GM12878 (cell line): ENCODE measurements at regions not wholly inside any gene's neighbourhood (a gene's known extent, or its start where the extent isn't known, plus 50 kb on each side); places are given as distances from the start of the nearest gene placed in this dataset.

Experiments used
- ATAC-seq: fragments of 200-7000 bp; cut with Tn5 transposase; 3 replicates; pipeline ENCODE4 v1.9.1; 2020; ENCODE audit warnings: mild to moderate bottlenecking, moderate library complexity
- BruUV-seq: library from RNA; stranded (reverse); fragments of 400-500 nt; replicated peaks from 2 replicates; lab custom pipeline; 2021; lab: Mats Ljungman, UMichigan
- CTCF ChIA-PET: fragments of 300-600 bp; sonication (Branson Sonifier 250); formaldehyde crosslinking; extraction: SDS; loops from one replicate; lab custom pipeline; 2021; ENCODE audit warnings: inconsistent platforms; lab: Yijun Ruan, JAX
- POLR2A ChIA-PET: fragments of 350-600 bp; formaldehyde crosslinking; extraction: SDS; loops from one replicate; lab custom pipeline; 2021; ENCODE audit warnings: inconsistent platforms; lab: Charles Lee
- RAD21 ChIA-PET: fragments of 300-600 bp; sonication (Branson Sonifier 250); formaldehyde crosslinking; loops from one replicate; lab custom pipeline; 2023; ENCODE audit warnings: antibody characterized with exemption; ENCODE audit not compliant: unreplicated experiment; lab: Charles Lee
- SMC1A ChIA-PET: fragments of 300-600 bp; sonication (Branson Sonifier 250); formaldehyde crosslinking; loops from one replicate; lab custom pipeline; 2023; ENCODE audit not compliant: unreplicated experiment, uncharacterized antibody; lab: Charles Lee
- DNase-seq: peaks from one replicate; pipeline ENCODE4 v3.0.0-alpha.2; 2011; ENCODE audit warnings: low read depth, low spot score
- FAIRE-seq: peaks from 3 replicates; lab custom pipeline; 2011; peaks lifted over from hg19 to GRCh38; lab: Jason Lieb, UNC
- H2AFZ ChIP-seq: 2 replicates; pipeline ENCODE4 v1.6.0; 2011; ENCODE audit warnings: low read depth, low read length, control low read depth; ENCODE audit not compliant: control insufficient read depth
- H3K27ac ChIP-seq: 2 replicates; pipeline ENCODE4 v1.5.1; 2011; ENCODE audit warnings: control low read depth; ENCODE audit not compliant: control insufficient read depth, insufficient read depth
- H3K27me3 ChIP-seq, 2 experiments: replicated peaks in 1 of 2; 2 replicates each; pipeline versions ENCODE4 v1.6.0 to v1.6.1; 2011; ENCODE audit warnings: low read length in 1 of 2; ENCODE audit not compliant: control insufficient read depth in 2 of 2, insufficient read depth in 2 of 2
- H3K36me3 ChIP-seq, 2 experiments: 2 replicates each; pipeline ENCODE4 v1.5.1; 2011; ENCODE audit warnings: low read length in 1 of 2; ENCODE audit not compliant: control insufficient read depth in 2 of 2, insufficient read depth in 2 of 2
- H3K4me1 ChIP-seq: 2 replicates; pipeline ENCODE4 v1.6.1; 2011; ENCODE audit warnings: mild to moderate bottlenecking, low read length, moderate library complexity, mixed read lengths; ENCODE audit not compliant: control insufficient read depth, insufficient read depth
- H3K4me2 ChIP-seq: 2 replicates; pipeline ENCODE4 v1.6.0; 2011; ENCODE audit warnings: control low read depth; ENCODE audit not compliant: control insufficient read depth, insufficient read depth
- H3K4me3 ChIP-seq: fragments of 200-600 bp; sonication (generic); 2 replicates; pipeline ENCODE4 v1.5.1; 2016
- H3K79me2 ChIP-seq: 2 replicates; pipeline ENCODE4 v1.6.0; 2011; ENCODE audit warnings: low read length; ENCODE audit not compliant: control insufficient read depth, insufficient read depth
- H3K9ac ChIP-seq: 2 replicates; pipeline ENCODE4 v1.8.0; 2011; ENCODE audit warnings: low read length, control low read depth, mixed read lengths; ENCODE audit not compliant: control insufficient read depth, insufficient read depth
- H3K9me3 ChIP-seq: replicated peaks from 3 replicates; pipeline ENCODE4 v1.5.1; 2011; ENCODE audit warnings: mild to moderate bottlenecking, low read length; ENCODE audit not compliant: control insufficient read depth, insufficient read depth
- H4K20me1 ChIP-seq: 2 replicates; pipeline ENCODE4 v1.6.0; 2011; ENCODE audit not compliant: control insufficient read depth, insufficient read depth
- BACH1 ChIP-seq: fragments of 450-650 bp; IDR thresholded peaks from 2 replicates; pipeline ENCODE4 v1.6.1; 2017; ENCODE audit warnings: mild to moderate bottlenecking, borderline replicate concordance
- CEBPZ ChIP-seq: fragments of 150-350 bp; IDR thresholded peaks from 2 replicates; pipeline ENCODE4 v1.6.1; 2016; ENCODE audit warnings: low read depth, low read length
- CREB1 ChIP-seq: IDR thresholded peaks from 2 replicates; pipeline ENCODE4 v1.6.1; 2012; ENCODE audit warnings: low read depth, mild to moderate bottlenecking, inconsistent platforms
- EZH2 ChIP-seq: IDR thresholded peaks from 2 replicates; pipeline ENCODE4 v1.6.1; 2012; ENCODE audit warnings: low read depth, mild to moderate bottlenecking, control low read depth, inconsistent platforms, low read length, borderline replicate concordance; ENCODE audit not compliant: control insufficient read depth
- HCFC1 ChIP-seq: fragments of 150-350 bp; IDR thresholded peaks from 2 replicates; pipeline ENCODE4 v1.6.1; 2014; ENCODE audit warnings: low read length
- KLF5 ChIP-seq: fragments of 450-650 bp; IDR thresholded peaks from 2 replicates; pipeline ENCODE4 v1.6.1; 2014; ENCODE audit warnings: mild to moderate bottlenecking; ENCODE audit not compliant: partially characterized antibody
- LARP7 ChIP-seq: fragments of 450-650 bp; IDR thresholded peaks from 2 replicates; pipeline ENCODE4 v1.6.1; 2017; ENCODE audit warnings: mild to moderate bottlenecking
- MTA2 ChIP-seq: fragments of 450-650 bp; IDR thresholded peaks from 2 replicates; pipeline ENCODE4 v1.6.1; 2016; ENCODE audit warnings: low read depth, mild to moderate bottlenecking, moderate library complexity
- NFYB ChIP-seq: IDR thresholded peaks from 2 replicates; pipeline ENCODE4 v1.6.1; 2011; ENCODE audit warnings: low read depth, mild to moderate bottlenecking, low read length, improper control_type of control experiment, moderate library complexity; ENCODE audit not compliant: insufficient read depth
- POLR2AphosphoS5 ChIP-seq: IDR thresholded peaks from 2 replicates; pipeline ENCODE4 v1.6.1; 2011; ENCODE audit warnings: mild to moderate bottlenecking, low read length, inconsistent platforms
- RAD21 ChIP-seq: IDR thresholded peaks from 2 replicates; pipeline ENCODE4 v1.6.1; 2011; ENCODE audit warnings: mild to moderate bottlenecking, low read depth, low read length, moderate library complexity; ENCODE audit not compliant: insufficient read depth
- RELA ChIP-seq: fragments of 450-650 bp; IDR thresholded peaks from 2 replicates; pipeline ENCODE4 v1.8.0; 2014; ENCODE audit warnings: borderline replicate concordance; ENCODE audit not compliant: partially characterized antibody
- SMAD1 ChIP-seq: fragments of 450-650 bp; IDR thresholded peaks from 2 replicates; pipeline ENCODE4 v1.6.1; 2018; ENCODE audit warnings: mild to moderate bottlenecking, low read depth; ENCODE audit not compliant: partially characterized antibody
- TARDBP ChIP-seq: IDR thresholded peaks from 2 replicates; pipeline ENCODE4 v1.6.1; 2016; ENCODE audit warnings: borderline replicate concordance
- TCF7 ChIP-seq: IDR thresholded peaks from 2 replicates; pipeline ENCODE4 v1.6.1; 2014; ENCODE audit warnings: antibody characterized with exemption, borderline replicate concordance
- ZNF592 ChIP-seq: fragments of 450-650 bp; IDR thresholded peaks from 2 replicates; pipeline ENCODE4 v1.6.1; 2017; ENCODE audit warnings: mild to moderate bottlenecking, moderate library complexity
- WGBS: methylation state at CpG from one replicate; pipeline ENCODE4 v1.1.6; 2016; ENCODE audit warnings: low lambda C conversion rate; ENCODE audit not compliant: insufficient replicate concordance, insufficient coverage; ENCODE audit errors: missing lambda C conversion rate; 5-methylcytosine and 5-hydroxymethylcytosine counted together
- in situ Hi-C: fragments of 300-500 bp; cut with MboI; formaldehyde crosslinking; loops from 9 replicates; pipeline ENCODE4 v1.14.3; 2018; ENCODE audit warnings: mixed read lengths
- intact Hi-C: fragments of 100-400 bp; cut with micrococcal nuclease; formaldehyde crosslinking; loops from one replicate; pipeline ENCODE4 v1.14.2; 2022; ENCODE audit not compliant: unreplicated experiment

GRCh38 chr21:35517865-35518264 lies 468.8 kb upstream of the RUNX1 start:
- no peak for ATAC-seq
- Histone ChIP-seq H3K27ac (no peak overlapping the region), H3K79me2 (no peaks in the 10 kb centered on the region), H3K27me3 (no peaks in the 10 kb centered on the region), H3K4me1 (no peaks in the 10 kb centered on the region), H3K4me3 (no peak overlapping the region), H3K4me2 (no peak overlapping the region), H3K36me3 (no peaks in the 10 kb centered on the region), H2AFZ (no peak overlapping the region), H4K20me1 (no peaks in the 10 kb centered on the region), H3K9ac (no peak overlapping the region), H3K9me3 (no peaks in the 10 kb centered on the region)
- CTCF ChIA-PET = no interaction called here
- DNase-seq = no peak
- BruUV-seq = no TSS peak
- intact Hi-C loops (no loop called here), in situ Hi-C loops (no loop called here)
- no peak for TF ChIP-seq SMAD1
- TF ChIP-seq CEBPZ = no peak
- TF ChIP-seq TCF7 = no peak
- TF ChIP-seq BACH1 = no peak
- TF ChIP-seq CREB1 = no peak
- TF ChIP-seq NFYB = no peak
- no peak for TF ChIP-seq KLF5
- no peak for TF ChIP-seq TARDBP
- TF ChIP-seq HCFC1 = no peak
- TF ChIP-seq LARP7 = no peak
- TF ChIP-seq RAD21 = no peak
- TF ChIP-seq RELA = no peak
- no peak for TF ChIP-seq POLR2AphosphoS5
- TF ChIP-seq EZH2 = no peak
- no peak for TF ChIP-seq ZNF592
- no peak for TF ChIP-seq MTA2
- RAD21 ChIA-PET = no interaction called here
- no peak for FAIRE-seq
- 0% methylated on average over 6 of the region's 6 CpGs for WGBS
- SMC1A ChIA-PET = no interaction called here
- POLR2A ChIA-PET = no interaction called here
